ENCODE measurements at regions not wholly inside any gene's neighbourhood (a gene's known extent, or its start where the extent isn't known, plus 50 kb on each side); places are given as distances from the start of the nearest gene placed in this dataset.

DNA sequence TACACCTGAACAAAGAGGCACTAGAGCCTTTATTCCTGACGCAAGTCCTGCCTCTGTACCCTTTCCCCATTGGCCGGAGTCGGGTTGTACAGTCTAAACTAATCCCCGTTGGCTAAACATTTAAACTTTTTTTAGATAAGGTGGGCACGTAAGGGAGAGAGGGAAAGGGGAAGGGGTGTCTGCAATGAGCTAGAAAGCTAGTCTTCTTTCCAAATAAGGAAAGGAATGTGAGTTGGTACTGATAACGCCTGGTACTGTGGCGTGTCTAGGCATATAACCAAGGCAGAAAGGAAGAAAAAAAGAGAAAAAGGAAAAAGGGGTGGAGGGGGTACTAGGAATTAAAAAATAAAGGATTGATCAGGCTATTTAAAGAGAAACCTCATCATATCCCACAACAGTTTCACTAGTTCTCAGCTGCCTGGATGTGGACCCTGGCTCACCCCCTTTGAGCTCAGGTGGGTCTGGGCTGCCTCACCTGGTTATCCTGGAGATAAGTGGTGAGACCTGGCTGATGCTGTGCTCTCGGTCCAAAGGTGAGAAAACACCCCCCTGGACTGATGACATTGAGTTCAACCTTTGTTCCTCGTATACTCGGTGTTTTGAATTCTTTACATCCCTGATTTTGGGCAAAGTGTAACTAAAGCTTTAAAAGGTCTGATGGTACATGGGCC lies 90.9 kb upstream of the EEF2KMT start:
- TF ChIP-seq FOS (IDR thresholded peaks at IDR 0.05; ENCODE audit: borderline replicate concordance, insufficient read depth, low read length) (no peak), POLR2AphosphoS5 (IDR thresholded peaks at IDR 0.05; ENCODE audit: insufficient read depth, low read depth, low read length) (no peak), POLR2A (IDR thresholded peaks at IDR 0.05; ENCODE audit: low read depth, low read length) (no peak), EZH2 (IDR thresholded peaks at IDR 0.05; ENCODE audit: borderline replicate concordance, low read depth, low read length, severe bottlenecking) (no peak)
- TF ChIP-seq, protein P1, sequence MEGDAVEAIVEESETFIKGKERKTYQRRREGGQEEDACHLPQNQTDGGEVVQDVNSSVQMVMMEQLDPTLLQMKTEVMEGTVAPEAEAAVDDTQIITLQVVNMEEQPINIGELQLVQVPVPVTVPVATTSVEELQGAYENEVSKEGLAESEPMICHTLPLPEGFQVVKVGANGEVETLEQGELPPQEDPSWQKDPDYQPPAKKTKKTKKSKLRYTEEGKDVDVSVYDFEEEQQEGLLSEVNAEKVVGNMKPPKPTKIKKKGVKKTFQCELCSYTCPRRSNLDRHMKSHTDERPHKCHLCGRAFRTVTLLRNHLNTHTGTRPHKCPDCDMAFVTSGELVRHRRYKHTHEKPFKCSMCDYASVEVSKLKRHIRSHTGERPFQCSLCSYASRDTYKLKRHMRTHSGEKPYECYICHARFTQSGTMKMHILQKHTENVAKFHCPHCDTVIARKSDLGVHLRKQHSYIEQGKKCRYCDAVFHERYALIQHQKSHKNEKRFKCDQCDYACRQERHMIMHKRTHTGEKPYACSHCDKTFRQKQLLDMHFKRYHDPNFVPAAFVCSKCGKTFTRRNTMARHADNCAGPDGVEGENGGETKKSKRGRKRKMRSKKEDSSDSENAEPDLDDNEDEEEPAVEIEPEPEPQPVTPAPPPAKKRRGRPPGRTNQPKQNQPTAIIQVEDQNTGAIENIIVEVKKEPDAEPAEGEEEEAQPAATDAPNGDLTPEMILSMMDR (IDR thresholded peaks at IDR 0.05; ENCODE audit: extremely low read depth in 1 of 2, insufficient read depth in 1 of 2, low read depth in 1 of 2, low read length in 2 of 2), result no peak
- TF ChIP-seq, protein P2, sequence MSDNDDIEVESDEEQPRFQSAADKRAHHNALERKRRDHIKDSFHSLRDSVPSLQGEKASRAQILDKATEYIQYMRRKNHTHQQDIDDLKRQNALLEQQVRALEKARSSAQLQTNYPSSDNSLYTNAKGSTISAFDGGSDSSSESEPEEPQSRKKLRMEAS (IDR thresholded peaks at IDR 0.05; ENCODE audit: insufficient read depth, insufficient read length), result no peak
